ENCODE measurements at regions not wholly inside any gene's neighbourhood (a gene's known extent, or its start where the extent isn't known, plus 50 kb on each side); places are given as distances from the start of the nearest gene placed in this dataset.
A peak's percentile ranks its signal among the peaks of the same experiment; 100 is the strongest.
"Not testable (repeated sequence)": the region's sequence is repeated elsewhere in the genome, so short reads cannot be mapped to it uniquely, and the experiment has no call there.

DNA sequence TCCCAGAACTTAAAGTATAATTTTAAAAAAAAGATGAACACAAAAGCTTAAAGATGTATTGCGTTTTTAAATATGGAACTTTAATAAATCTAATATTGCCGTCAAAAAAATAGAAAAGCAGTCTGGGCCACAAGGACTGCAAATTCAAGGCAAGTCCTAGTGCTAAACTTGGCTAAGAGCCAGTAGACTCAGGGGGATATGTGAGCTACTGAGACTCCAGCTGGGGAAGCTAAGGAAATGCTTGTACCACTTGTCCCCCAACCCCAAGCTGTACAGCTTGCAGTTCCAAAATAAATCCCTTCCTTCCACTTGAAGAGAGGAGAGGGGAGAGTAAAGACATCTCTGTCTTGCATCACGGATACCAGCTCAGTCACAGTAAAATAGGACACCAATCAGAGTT is 290.8 kb upstream of the FGF13 start:
- FAIRE-seq (no peak), DNase-seq (ENCODE audit: insufficient read length) (no peak)
- no peak for TF ChIP-seq TAF1 (IDR thresholded peaks at IDR 0.05; ENCODE audit: borderline replicate concordance, low read depth, low read length)
- no peak for TF ChIP-seq POLR2AphosphoS5 (IDR thresholded peaks at IDR 0.05; ENCODE audit: low read depth, low read length)
- no peak for TF ChIP-seq POLR2A (IDR thresholded peaks at IDR 0.05; ENCODE audit: low read depth, low read length)

DNA sequence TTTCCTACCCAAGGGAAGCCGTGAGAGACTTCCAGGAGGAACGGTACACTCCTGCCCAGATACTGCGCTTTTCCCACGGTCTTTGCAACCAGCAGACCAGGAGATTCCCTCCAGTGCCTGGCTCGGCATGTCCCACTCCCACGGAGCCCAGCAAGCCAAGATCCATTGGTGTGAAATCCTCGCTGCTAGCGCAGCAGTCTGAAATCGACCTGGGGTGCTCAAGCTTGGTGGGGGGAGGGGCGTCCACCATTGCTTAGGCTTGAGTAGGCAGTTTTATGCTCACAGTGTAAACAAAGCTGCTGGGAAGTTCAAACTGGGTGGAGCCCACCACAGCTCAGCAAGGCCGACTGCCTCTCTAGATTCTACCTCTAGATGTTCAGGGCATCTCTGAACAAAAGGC is 284.8 kb upstream of the FGF13 start:
- no peak for DNase-seq (ENCODE audit: insufficient read length)
- no peak for TF ChIP-seq POLR2AphosphoS5 (IDR thresholded peaks at IDR 0.05; ENCODE audit: low read depth, low read length)
- TF ChIP-seq POLR2A (IDR thresholded peaks at IDR 0.05; ENCODE audit: low read depth, low read length) = no peak
- TF ChIP-seq TAF1 (IDR thresholded peaks at IDR 0.05; ENCODE audit: borderline replicate concordance, low read depth, low read length) = no peak
- no peak for FAIRE-seq

DNA sequence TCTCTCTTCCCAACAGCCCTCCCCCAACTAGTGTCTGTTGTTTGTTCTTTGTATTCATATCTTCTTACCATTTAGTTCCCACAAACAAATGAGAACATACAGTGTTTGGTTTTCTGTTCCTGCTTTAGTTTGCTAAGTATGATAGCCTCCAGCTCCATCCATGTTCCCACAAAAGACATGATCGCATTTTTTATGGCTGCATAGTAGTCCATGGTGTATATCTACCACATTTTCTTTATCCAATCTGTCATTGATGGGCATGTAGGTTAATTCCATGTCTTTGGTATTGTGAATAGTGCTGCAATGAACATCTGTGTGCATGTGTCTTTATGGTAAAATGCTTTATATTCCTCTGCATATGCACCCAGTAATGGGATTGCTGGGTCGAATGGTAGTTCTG is 283.9 kb upstream of the FGF13 start:
- TF ChIP-seq TAF1 (IDR thresholded peaks at IDR 0.05; ENCODE audit: borderline replicate concordance, low read depth, low read length) (no peak), POLR2AphosphoS5 (IDR thresholded peaks at IDR 0.05; ENCODE audit: low read depth, low read length) (no peak)

DNA sequence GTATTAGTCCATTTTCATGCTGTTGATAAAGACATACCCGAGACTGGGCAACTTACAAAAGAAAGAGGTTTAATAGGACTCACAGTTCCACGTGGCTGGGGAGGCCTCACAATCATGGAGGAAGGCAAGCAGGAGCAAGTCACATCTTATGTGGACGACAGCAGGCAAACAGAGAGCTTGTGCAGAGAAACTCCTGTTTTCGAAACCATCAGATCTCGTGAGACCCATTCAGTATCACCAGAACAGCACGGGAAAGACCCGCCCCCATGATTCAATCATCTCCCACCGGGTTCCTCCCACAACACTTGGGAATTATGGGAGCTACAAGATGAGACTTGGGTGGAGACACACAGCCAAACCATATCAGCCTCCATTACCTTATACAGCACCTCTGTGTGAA is 278.9 kb upstream of the FGF13 start:
- not testable (repeated sequence) for DNase-seq (ENCODE audit: insufficient read length); FAIRE-seq

More for the DNA sequence above, 283.9 kb upstream of the FGF13 start:
- DNase-seq (ENCODE audit: insufficient read length) (no peak), FAIRE-seq (no peak)

DNA sequence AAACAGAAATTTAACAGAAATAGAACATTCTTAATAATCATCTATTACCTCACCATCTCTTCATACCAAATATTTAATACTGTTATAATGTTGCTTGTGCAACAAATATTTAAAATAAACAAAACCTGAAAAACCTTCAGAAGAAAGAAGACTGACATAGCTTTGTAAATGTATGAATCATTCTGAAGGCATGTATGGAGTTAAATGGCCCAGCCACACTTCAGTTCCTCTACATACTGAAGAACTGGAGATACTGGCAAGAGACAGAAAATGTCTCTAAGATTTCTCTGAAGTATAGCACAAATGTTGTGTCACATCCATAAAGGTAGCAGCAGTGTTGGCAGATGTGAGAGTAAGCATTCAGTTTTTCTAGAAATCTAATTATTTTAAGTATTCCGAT is 275.3 kb upstream of the FGF13 start:
- no peak for TF ChIP-seq POLR2AphosphoS5 (IDR thresholded peaks at IDR 0.05; ENCODE audit: low read depth, low read length)
- no peak for TF ChIP-seq TAF1 (IDR thresholded peaks at IDR 0.05; ENCODE audit: borderline replicate concordance, low read depth, low read length)
- TF ChIP-seq POLR2A (IDR thresholded peaks at IDR 0.05; ENCODE audit: low read depth, low read length) = no peak
- DNase-seq (ENCODE audit: insufficient read length) (no peak), FAIRE-seq (no peak)

DNA sequence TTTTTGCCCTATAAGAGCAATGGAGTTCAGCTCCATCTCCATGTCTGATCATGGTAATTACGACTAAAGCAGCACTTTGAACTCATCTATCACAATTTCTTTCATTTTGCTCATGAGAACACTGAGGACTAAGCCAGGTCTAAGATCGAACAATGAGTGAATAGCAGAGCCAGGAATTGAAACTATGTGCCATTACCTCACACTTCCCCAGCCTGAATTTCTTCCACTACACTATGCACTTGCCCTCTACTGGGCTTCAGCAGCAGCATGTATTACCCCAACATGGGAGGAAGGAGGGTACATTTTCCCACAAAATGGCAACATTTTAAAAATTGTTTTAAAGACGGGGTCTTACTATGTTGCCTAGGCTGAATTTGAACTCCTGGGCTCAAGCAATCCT is 274.7 kb upstream of the FGF13 start:
- DNase-seq (ENCODE audit: insufficient read length) (no peak), FAIRE-seq (peak; percentile 36)
- no peak for TF ChIP-seq POLR2AphosphoS5 (IDR thresholded peaks at IDR 0.05; ENCODE audit: low read depth, low read length)
- no peak for TF ChIP-seq POLR2A (IDR thresholded peaks at IDR 0.05; ENCODE audit: low read depth, low read length)
- no peak for TF ChIP-seq TAF1 (IDR thresholded peaks at IDR 0.05; ENCODE audit: borderline replicate concordance, low read depth, low read length)

DNA sequence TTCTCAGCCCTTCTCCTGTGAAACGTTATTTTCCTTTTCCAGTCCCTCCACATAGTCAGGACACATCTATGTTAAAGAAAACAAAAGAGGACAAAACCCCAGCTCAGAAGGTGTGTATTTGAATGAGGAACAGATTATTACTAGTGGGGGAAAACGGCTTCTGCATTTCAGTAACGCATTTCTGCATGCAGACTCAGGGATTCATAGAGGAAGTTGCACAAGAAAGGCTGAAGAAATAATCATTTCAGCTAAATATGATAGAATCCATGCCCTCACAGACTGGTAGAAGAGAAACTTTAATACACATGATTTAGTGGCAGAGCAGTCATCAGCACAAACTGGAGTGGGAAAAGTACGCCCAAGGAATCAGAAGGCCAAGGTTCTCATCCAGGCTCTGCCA is 270.8 kb upstream of the FGF13 start:
- no peak for TF ChIP-seq TAF1 (IDR thresholded peaks at IDR 0.05; ENCODE audit: borderline replicate concordance, low read depth, low read length)
- TF ChIP-seq POLR2A (IDR thresholded peaks at IDR 0.05; ENCODE audit: low read depth, low read length) = no peak
- TF ChIP-seq POLR2AphosphoS5 (IDR thresholded peaks at IDR 0.05; ENCODE audit: low read depth, low read length) = no peak
- DNase-seq (ENCODE audit: insufficient read length) (no peak), FAIRE-seq (no peak)

DNA sequence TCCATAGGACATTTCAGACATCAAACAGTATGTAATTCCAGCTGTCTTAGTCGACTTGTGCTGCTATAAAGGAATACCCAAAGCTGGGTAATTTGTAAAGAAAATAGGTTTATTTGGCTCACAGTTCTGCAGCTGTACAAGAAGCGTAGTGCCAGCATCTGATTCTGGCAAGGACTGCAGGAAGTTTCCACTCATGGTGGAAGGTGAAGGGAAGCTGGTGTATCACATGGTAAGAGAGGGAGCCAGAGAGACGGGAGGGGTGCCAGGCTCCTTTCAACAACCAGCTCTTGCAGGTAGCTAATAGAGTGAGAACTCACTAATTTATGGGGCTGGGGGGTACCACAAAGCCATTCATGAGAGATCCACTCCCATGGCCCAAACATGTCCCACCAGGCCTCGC is 253.0 kb upstream of the FGF13 start:
- DNase-seq (ENCODE audit: insufficient read length) = no peak
- FAIRE-seq = no peak

DNA sequence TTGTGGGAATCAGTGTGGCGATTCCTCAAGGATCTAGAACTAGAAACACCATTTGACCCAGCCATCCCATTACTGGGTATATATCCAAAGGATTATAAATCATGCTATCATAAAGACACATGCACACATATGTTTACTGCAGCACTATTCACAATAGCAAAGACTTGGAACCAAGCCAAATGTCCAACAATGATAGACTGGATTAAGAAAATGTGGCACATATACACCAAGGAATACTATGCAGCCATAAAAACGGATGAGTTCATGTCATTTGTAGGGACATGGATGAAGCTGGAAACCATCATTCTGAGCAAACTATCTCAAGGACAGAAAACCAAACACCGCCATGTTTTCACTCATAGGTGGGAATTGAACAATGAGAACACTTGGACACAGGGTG is 250.9 kb upstream of the FGF13 start:
- not testable (repeated sequence) for FAIRE-seq; DNase-seq (ENCODE audit: insufficient read length)

More for the DNA sequence above, 253.0 kb upstream of the FGF13 start:
- no peak for TF ChIP-seq TAF1 (IDR thresholded peaks at IDR 0.05; ENCODE audit: borderline replicate concordance, low read depth, low read length)
- no peak for TF ChIP-seq POLR2A (IDR thresholded peaks at IDR 0.05; ENCODE audit: low read depth, low read length)
- no peak for TF ChIP-seq POLR2AphosphoS5 (IDR thresholded peaks at IDR 0.05; ENCODE audit: low read depth, low read length)

DNA sequence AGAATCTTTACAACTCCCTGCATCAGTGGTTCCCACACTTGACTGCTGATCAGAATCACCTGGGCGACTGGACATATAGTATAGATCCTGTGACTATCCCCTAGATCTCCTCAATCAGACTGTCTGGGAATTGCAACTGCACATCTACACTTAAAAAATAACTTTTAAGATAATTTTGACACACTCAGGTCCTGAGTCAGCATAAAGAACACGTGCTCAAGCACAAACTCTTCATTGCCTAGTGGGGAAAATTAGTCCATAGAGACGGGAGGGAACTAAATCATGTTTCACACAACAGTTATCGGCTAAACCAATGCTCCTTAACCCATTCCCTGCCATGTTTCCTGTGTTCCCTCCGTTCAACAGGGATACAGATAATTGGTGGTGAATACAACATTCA is 243.5 kb upstream of the FGF13 start:
- TF ChIP-seq POLR2A (IDR thresholded peaks at IDR 0.05; ENCODE audit: low read depth, low read length) (no peak), POLR2AphosphoS5 (IDR thresholded peaks at IDR 0.05; ENCODE audit: low read depth, low read length) (no peak), TAF1 (IDR thresholded peaks at IDR 0.05; ENCODE audit: borderline replicate concordance, low read depth, low read length) (no peak)
- no peak for DNase-seq (ENCODE audit: insufficient read length)
- no peak for FAIRE-seq

DNA sequence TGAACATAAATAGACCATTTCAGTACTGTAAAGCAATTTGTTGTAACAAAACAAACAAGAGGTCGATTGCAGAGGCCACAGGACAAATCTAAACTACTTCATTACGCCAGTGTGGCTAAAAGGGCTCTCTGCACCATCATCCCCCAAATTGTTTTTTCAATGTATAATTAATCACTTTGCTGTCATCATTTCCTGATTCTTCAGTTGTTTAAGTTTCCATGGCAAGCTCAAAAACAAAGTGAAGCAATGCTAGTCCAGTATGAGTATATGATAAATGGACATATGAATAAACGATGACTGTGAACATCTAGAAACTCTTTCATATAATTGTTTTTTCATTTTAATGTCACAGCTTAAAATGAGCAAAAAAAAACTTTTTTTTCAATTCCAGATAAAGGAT is 235.4 kb upstream of the FGF13 start:
- no peak for TF ChIP-seq POLR2AphosphoS5 (IDR thresholded peaks at IDR 0.05; ENCODE audit: low read depth, low read length)
- TF ChIP-seq TAF1 (IDR thresholded peaks at IDR 0.05; ENCODE audit: borderline replicate concordance, low read depth, low read length) = no peak
- TF ChIP-seq POLR2A (IDR thresholded peaks at IDR 0.05; ENCODE audit: low read depth, low read length) = no peak
- no peak for DNase-seq (ENCODE audit: insufficient read length)
- no peak for FAIRE-seq

DNA sequence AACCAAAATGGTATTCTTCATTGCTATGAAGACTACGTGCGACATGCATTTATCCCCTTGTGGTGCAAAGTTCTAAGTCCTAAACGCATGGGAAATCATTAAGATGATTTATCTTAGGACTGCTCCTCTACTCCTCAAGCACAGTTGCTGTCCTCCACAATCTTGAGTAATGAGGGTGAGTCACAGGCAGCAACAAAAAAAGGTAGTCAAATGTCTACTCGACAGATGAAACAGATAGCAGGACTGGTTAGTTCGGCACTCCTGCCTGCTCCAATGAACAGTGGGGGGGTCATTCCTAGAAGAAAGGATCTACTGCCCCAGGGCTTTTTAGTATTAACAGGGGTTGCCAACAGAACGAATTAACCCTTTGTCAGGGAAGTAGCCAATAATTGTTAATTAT is 233.7 kb upstream of the FGF13 start:
- FAIRE-seq (no peak), DNase-seq (ENCODE audit: insufficient read length) (no peak)
- TF ChIP-seq TAF1 (IDR thresholded peaks at IDR 0.05; ENCODE audit: borderline replicate concordance, low read depth, low read length) = no peak
- TF ChIP-seq POLR2A (IDR thresholded peaks at IDR 0.05; ENCODE audit: low read depth, low read length) = no peak
- no peak for TF ChIP-seq POLR2AphosphoS5 (IDR thresholded peaks at IDR 0.05; ENCODE audit: low read depth, low read length)

DNA sequence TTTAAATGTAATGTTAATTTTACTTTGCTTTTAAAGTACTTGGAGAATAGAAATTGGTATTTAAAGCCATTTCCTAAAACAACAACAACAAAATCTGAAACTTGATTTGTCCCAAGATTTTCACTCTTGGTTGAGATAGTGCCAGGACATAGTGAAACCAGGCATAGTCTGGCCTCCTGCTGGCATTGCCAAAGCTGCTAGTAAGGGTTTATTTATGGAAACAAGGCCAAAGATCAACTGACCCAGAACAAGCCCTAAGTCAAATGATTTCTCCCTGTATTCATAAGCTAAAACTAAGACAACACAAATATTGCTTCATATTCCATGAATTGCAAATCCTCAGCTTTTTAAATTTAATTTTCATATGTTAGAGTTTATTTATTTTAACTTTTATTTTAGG is 227.5 kb upstream of the FGF13 start:
- no peak for DNase-seq (ENCODE audit: insufficient read length)
- TF ChIP-seq TAF1 (IDR thresholded peaks at IDR 0.05; ENCODE audit: borderline replicate concordance, low read depth, low read length) (no peak), POLR2A (IDR thresholded peaks at IDR 0.05; ENCODE audit: low read depth, low read length) (no peak), POLR2AphosphoS5 (IDR thresholded peaks at IDR 0.05; ENCODE audit: low read depth, low read length) (no peak)
- no peak for FAIRE-seq
